Endodermal cell (in vitro differentiated cells): ENCODE measurements at regions not wholly inside any gene's neighbourhood (a gene's known extent, or its start where the extent isn't known, plus 50 kb on each side); places are given as distances from the start of the nearest gene placed in this dataset.

Experiments used
- DNase-seq: peaks from one replicate; pipeline ENCODE4 v3.0.0-alpha.2; 2017
- H3K27ac ChIP-seq: 2 replicates; pipeline ENCODE4 v1.5.1; 2013; ENCODE audit warnings: mild to moderate bottlenecking, low read depth, low read length, moderate library complexity
- H3K27me3 ChIP-seq: 2 replicates; pipeline ENCODE4 v1.6.1; 2013; ENCODE audit warnings: mild to moderate bottlenecking, low read length, moderate library complexity; ENCODE audit not compliant: insufficient read depth, control insufficient read depth, poor library complexity, severe bottlenecking
- H3K36me3 ChIP-seq: 2 replicates; pipeline ENCODE4 v1.7.0; 2013; ENCODE audit warnings: mild to moderate bottlenecking, low read length, moderate library complexity; ENCODE audit not compliant: control insufficient read depth, insufficient read depth
- H3K4me1 ChIP-seq: one replicate; pipeline ENCODE4 v1.7.0; 2013; ENCODE audit warnings: low read length; ENCODE audit not compliant: control insufficient read depth, insufficient read depth
- H3K4me3 ChIP-seq: 2 replicates; pipeline ENCODE4 v1.5.1; 2013; ENCODE audit warnings: mild to moderate bottlenecking, low read length, moderate library complexity
- H3K9ac ChIP-seq: 2 replicates; pipeline ENCODE4 v1.6.1; 2013; ENCODE audit warnings: mild to moderate bottlenecking, low read length, moderate library complexity; ENCODE audit not compliant: poor library complexity, severe bottlenecking; ENCODE audit errors: extremely low read depth
- H3K9me3 ChIP-seq: 2 replicates; pipeline ENCODE4 v1.6.1; 2013; ENCODE audit warnings: mild to moderate bottlenecking, low read length, moderate library complexity; ENCODE audit not compliant: control insufficient read depth
- H3K27ac Mint-ChIP-seq: 2 replicates; pipeline ENCODE4 v1.8.0; 2020; ENCODE audit warnings: mixed read lengths
- H3K27me3 Mint-ChIP-seq: 2 replicates; pipeline ENCODE4 v1.8.0; 2021; ENCODE audit warnings: mild to moderate bottlenecking, mixed read lengths; ENCODE audit not compliant: insufficient read depth
- H3K36me3 Mint-ChIP-seq: 2 replicates; pipeline ENCODE4 v1.8.0; 2020; ENCODE audit warnings: low read depth, mixed read lengths
- H3K4me1 Mint-ChIP-seq: 2 replicates; pipeline ENCODE4 v1.8.0; 2020; ENCODE audit warnings: mixed read lengths
- H3K4me3 Mint-ChIP-seq: 2 replicates; pipeline ENCODE4 v1.8.0; 2020; ENCODE audit warnings: mild to moderate bottlenecking, moderate library complexity, mixed read lengths
- H3K9me3 Mint-ChIP-seq: 2 replicates; pipeline ENCODE4 v1.8.0; 2020; ENCODE audit warnings: mild to moderate bottlenecking, mixed read lengths
- WGBS, 2 experiments: methylation state at CpG; one replicate each; pipeline versions ENCODE4 v1.1.5 to v1.1.7; 2013; ENCODE audit warnings: missing lambda C conversion rate in 2 of 2, mixed read lengths in 1 of 2; ENCODE audit not compliant: insufficient coverage in 1 of 2, insufficient read length in 1 of 2; 5-methylcytosine and 5-hydroxymethylcytosine counted together
- TF ChIP-seq, protein P1 (sequence below): fragments of 200-600 bp; sonication (generic); conservative IDR thresholded peaks from 2 replicates; pipeline ENCODE4 v1.5.0; 2021; ENCODE audit warnings: antibody characterized with exemption, mild to moderate bottlenecking

GRCh38 chr2:33812707-33813106 is 213.6 kb upstream of the FAM98A start:
- no peaks in the 10 kb centered on the region for H3K27me3 Mint-ChIP-seq
- H3K27me3 ChIP-seq, result no peaks in the 10 kb centered on the region

GRCh38 chr2:33810046-33810835 is 211.1 kb upstream of the FAM98A start:
- no peak overlapping the region for H3K9ac ChIP-seq
- TF ChIP-seq, protein P1, sequence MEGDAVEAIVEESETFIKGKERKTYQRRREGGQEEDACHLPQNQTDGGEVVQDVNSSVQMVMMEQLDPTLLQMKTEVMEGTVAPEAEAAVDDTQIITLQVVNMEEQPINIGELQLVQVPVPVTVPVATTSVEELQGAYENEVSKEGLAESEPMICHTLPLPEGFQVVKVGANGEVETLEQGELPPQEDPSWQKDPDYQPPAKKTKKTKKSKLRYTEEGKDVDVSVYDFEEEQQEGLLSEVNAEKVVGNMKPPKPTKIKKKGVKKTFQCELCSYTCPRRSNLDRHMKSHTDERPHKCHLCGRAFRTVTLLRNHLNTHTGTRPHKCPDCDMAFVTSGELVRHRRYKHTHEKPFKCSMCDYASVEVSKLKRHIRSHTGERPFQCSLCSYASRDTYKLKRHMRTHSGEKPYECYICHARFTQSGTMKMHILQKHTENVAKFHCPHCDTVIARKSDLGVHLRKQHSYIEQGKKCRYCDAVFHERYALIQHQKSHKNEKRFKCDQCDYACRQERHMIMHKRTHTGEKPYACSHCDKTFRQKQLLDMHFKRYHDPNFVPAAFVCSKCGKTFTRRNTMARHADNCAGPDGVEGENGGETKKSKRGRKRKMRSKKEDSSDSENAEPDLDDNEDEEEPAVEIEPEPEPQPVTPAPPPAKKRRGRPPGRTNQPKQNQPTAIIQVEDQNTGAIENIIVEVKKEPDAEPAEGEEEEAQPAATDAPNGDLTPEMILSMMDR, result no peak
- DNase-seq, result no peak
- Mint-ChIP-seq H3K27me3 (no peaks in the 10 kb centered on the region), H3K27ac (peak overlapping the region; percentile 2), H3K9me3 (no peaks in the 10 kb centered on the region), H3K4me1 (peaks cover 26% of the 10 kb centered on the region), H3K4me3 (no peak overlapping the region), H3K36me3 (no peaks in the 10 kb centered on the region)
- no peaks in the 10 kb centered on the region for H3K4me1 ChIP-seq
- no peak overlapping the region for H3K27ac ChIP-seq
- H3K27me3 ChIP-seq, result no peaks in the 10 kb centered on the region
- WGBS, 2 experiments, result 95% methylated on average over 9 of the region's 9 CpGs; no CpG with 5 or more reads in 1 of the 2 experiments
- no peaks in the 10 kb centered on the region for H3K9me3 ChIP-seq
- H3K36me3 ChIP-seq, result no peaks in the 10 kb centered on the region
- H3K4me3 ChIP-seq, result no peak overlapping the region

More at GRCh38 chr2:33812707-33813106, 213.6 kb upstream of the FAM98A start:
- Mint-ChIP-seq H3K27ac (no peak overlapping the region), H3K9me3 (no peaks in the 10 kb centered on the region), H3K4me1 (peaks cover 27% of the 10 kb centered on the region), H3K36me3 (no peaks in the 10 kb centered on the region), H3K4me3 (no peak overlapping the region)
- Histone ChIP-seq H3K36me3 (no peaks in the 10 kb centered on the region), H3K4me3 (no peak overlapping the region), H3K9me3 (no peaks in the 10 kb centered on the region), H3K9ac (no peak overlapping the region), H3K27ac (no peak overlapping the region), H3K4me1 (no peaks in the 10 kb centered on the region)
- DNase-seq, result no peak
- WGBS, 2 experiments, result 85 to 86% methylated on average over 1 to 2 of the region's 2 CpGs
- TF ChIP-seq, protein P1, result no peak

- no peak for DNase-seq
- H3K4me3 Mint-ChIP-seq, result no peak overlapping the region
- TF ChIP-seq, protein P1, result no peak
- no peaks in the 10 kb centered on the region for H3K4me1 ChIP-seq
- H3K9me3 Mint-ChIP-seq, result no peaks in the 10 kb centered on the region
- H3K27ac Mint-ChIP-seq, result no peak overlapping the region
- no peak overlapping the region for H3K9ac ChIP-seq
- H3K36me3 Mint-ChIP-seq, result no peaks in the 10 kb centered on the region
- H3K27ac ChIP-seq, result no peak overlapping the region
- H3K36me3 ChIP-seq, result no peaks in the 10 kb centered on the region
- 93 to 97% methylated on average over 5 to 6 of the region's 6 CpGs for WGBS, 2 experiments
- no peaks in the 10 kb centered on the region for H3K27me3 ChIP-seq
- H3K27me3 Mint-ChIP-seq, result no peaks in the 10 kb centered on the region
- no peak overlapping the region for H3K4me3 ChIP-seq
- no peaks in the 10 kb centered on the region for H3K9me3 ChIP-seq
- peaks cover 5% of the 10 kb centered on the region for H3K4me1 Mint-ChIP-seq
These were observed 206.9 kb upstream of the FAM98A start for GRCh38 chr2:33806041-33806440.
